ENCODE measurements at regions not wholly inside any gene's neighbourhood (a gene's known extent, or its start where the extent isn't known, plus 50 kb on each side); places are given as distances from the start of the nearest gene placed in this dataset.

- no peak for TF ChIP-seq POLR2AphosphoS5 (IDR thresholded peaks at IDR 0.05; ENCODE audit: low read depth)
- TF ChIP-seq, protein P1, sequence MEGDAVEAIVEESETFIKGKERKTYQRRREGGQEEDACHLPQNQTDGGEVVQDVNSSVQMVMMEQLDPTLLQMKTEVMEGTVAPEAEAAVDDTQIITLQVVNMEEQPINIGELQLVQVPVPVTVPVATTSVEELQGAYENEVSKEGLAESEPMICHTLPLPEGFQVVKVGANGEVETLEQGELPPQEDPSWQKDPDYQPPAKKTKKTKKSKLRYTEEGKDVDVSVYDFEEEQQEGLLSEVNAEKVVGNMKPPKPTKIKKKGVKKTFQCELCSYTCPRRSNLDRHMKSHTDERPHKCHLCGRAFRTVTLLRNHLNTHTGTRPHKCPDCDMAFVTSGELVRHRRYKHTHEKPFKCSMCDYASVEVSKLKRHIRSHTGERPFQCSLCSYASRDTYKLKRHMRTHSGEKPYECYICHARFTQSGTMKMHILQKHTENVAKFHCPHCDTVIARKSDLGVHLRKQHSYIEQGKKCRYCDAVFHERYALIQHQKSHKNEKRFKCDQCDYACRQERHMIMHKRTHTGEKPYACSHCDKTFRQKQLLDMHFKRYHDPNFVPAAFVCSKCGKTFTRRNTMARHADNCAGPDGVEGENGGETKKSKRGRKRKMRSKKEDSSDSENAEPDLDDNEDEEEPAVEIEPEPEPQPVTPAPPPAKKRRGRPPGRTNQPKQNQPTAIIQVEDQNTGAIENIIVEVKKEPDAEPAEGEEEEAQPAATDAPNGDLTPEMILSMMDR (IDR thresholded peaks at IDR 0.05; ENCODE audit: insufficient read depth, low read length), result no peak
- TF ChIP-seq GABPA (IDR thresholded peaks at IDR 0.05; ENCODE audit: low read depth), result no peak
- TF ChIP-seq, protein P2, sequence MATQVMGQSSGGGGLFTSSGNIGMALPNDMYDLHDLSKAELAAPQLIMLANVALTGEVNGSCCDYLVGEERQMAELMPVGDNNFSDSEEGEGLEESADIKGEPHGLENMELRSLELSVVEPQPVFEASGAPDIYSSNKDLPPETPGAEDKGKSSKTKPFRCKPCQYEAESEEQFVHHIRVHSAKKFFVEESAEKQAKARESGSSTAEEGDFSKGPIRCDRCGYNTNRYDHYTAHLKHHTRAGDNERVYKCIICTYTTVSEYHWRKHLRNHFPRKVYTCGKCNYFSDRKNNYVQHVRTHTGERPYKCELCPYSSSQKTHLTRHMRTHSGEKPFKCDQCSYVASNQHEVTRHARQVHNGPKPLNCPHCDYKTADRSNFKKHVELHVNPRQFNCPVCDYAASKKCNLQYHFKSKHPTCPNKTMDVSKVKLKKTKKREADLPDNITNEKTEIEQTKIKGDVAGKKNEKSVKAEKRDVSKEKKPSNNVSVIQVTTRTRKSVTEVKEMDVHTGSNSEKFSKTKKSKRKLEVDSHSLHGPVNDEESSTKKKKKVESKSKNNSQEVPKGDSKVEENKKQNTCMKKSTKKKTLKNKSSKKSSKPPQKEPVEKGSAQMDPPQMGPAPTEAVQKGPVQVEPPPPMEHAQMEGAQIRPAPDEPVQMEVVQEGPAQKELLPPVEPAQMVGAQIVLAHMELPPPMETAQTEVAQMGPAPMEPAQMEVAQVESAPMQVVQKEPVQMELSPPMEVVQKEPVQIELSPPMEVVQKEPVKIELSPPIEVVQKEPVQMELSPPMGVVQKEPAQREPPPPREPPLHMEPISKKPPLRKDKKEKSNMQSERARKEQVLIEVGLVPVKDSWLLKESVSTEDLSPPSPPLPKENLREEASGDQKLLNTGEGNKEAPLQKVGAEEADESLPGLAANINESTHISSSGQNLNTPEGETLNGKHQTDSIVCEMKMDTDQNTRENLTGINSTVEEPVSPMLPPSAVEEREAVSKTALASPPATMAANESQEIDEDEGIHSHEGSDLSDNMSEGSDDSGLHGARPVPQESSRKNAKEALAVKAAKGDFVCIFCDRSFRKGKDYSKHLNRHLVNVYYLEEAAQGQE (IDR thresholded peaks at IDR 0.05; ENCODE audit: insufficient replicate concordance, low read depth), result no peak
These were observed 195.0 kb upstream of the OLFM3 start for GRCh38 chr1:102191723-102192122.
